GM12878 (cell line): ENCODE measurements at regions not wholly inside any gene's neighbourhood (a gene's known extent, or its start where the extent isn't known, plus 50 kb on each side); places are given as distances from the start of the nearest gene placed in this dataset.

Experiments
- ESRRA ChIP-seq: IDR thresholded peaks from 2 replicates; pipeline ENCODE4 v1.6.1; 2012; ENCODE audit warnings: mild to moderate bottlenecking, low read length, improper control_type of control experiment
- MAX ChIP-seq: IDR thresholded peaks from 2 replicates; pipeline ENCODE4 v1.6.1; 2012; ENCODE audit warnings: low read depth, low read length, improper control_type of control experiment
- MLLT1 ChIP-seq: fragments of 450-650 bp; IDR thresholded peaks from 2 replicates; pipeline ENCODE4 v1.6.1; 2016; ENCODE audit warnings: mild to moderate bottlenecking
- MYB ChIP-seq: fragments of 150-350 bp; IDR thresholded peaks from 2 replicates; pipeline ENCODE4 v1.6.1; 2014; ENCODE audit warnings: mild to moderate bottlenecking, low read depth, low read length, borderline replicate concordance
- PKNOX1 ChIP-seq: fragments of 450-650 bp; IDR thresholded peaks from 2 replicates; pipeline ENCODE4 v1.6.1; 2016; ENCODE audit warnings: mild to moderate bottlenecking
- POLR2AphosphoS5 ChIP-seq: IDR thresholded peaks from 2 replicates; pipeline ENCODE4 v1.6.1; 2011; ENCODE audit warnings: mild to moderate bottlenecking, low read length, inconsistent platforms
- SMAD1 ChIP-seq: fragments of 450-650 bp; IDR thresholded peaks from 2 replicates; pipeline ENCODE4 v1.6.1; 2018; ENCODE audit warnings: mild to moderate bottlenecking, low read depth; ENCODE audit not compliant: partially characterized antibody
- SRF ChIP-seq, 2 experiments: IDR thresholded peaks; 2 replicates each; pipeline ENCODE4 v1.6.1; 2011; ENCODE audit warnings: low read depth in 2 of 2, low read length in 2 of 2, mild to moderate bottlenecking in 1 of 2, moderate library complexity in 1 of 2
- TF ChIP-seq, protein P1 (sequence below): fragments of 450-650 bp; IDR thresholded peaks from 2 replicates; pipeline ENCODE4 v1.6.1; 2017; ENCODE audit warnings: mild to moderate bottlenecking
- TF ChIP-seq, protein P2 (sequence below): fragments of 450-650 bp; formaldehyde crosslinking; IDR thresholded peaks from 2 replicates; pipeline ENCODE4 v1.4.0; 2022; ENCODE audit warnings: mild to moderate bottlenecking, moderate library complexity

GRCh38 chr5:97501965-97502305 lies 318.9 kb upstream of the RIOK2 start (continued):
- TF ChIP-seq MLLT1 (no peak), PKNOX1 (no peak), SRF (IDR thresholded peaks at IDR 0.05; ENCODE audit: low read depth in 2 of 2, low read length in 2 of 2) (no peak), MYB (no peak), POLR2AphosphoS5 (no peak), ESRRA (no peak), SMAD1 (no peak), MAX (no peak)
- TF ChIP-seq, protein P1, sequence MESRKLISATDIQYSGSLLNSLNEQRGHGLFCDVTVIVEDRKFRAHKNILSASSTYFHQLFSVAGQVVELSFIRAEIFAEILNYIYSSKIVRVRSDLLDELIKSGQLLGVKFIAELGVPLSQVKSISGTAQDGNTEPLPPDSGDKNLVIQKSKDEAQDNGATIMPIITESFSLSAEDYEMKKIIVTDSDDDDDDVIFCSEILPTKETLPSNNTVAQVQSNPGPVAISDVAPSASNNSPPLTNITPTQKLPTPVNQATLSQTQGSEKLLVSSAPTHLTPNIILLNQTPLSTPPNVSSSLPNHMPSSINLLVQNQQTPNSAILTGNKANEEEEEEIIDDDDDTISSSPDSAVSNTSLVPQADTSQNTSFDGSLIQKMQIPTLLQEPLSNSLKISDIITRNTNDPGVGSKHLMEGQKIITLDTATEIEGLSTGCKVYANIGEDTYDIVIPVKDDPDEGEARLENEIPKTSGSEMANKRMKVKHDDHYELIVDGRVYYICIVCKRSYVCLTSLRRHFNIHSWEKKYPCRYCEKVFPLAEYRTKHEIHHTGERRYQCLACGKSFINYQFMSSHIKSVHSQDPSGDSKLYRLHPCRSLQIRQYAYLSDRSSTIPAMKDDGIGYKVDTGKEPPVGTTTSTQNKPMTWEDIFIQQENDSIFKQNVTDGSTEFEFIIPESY = no peak
- TF ChIP-seq, protein P2, sequence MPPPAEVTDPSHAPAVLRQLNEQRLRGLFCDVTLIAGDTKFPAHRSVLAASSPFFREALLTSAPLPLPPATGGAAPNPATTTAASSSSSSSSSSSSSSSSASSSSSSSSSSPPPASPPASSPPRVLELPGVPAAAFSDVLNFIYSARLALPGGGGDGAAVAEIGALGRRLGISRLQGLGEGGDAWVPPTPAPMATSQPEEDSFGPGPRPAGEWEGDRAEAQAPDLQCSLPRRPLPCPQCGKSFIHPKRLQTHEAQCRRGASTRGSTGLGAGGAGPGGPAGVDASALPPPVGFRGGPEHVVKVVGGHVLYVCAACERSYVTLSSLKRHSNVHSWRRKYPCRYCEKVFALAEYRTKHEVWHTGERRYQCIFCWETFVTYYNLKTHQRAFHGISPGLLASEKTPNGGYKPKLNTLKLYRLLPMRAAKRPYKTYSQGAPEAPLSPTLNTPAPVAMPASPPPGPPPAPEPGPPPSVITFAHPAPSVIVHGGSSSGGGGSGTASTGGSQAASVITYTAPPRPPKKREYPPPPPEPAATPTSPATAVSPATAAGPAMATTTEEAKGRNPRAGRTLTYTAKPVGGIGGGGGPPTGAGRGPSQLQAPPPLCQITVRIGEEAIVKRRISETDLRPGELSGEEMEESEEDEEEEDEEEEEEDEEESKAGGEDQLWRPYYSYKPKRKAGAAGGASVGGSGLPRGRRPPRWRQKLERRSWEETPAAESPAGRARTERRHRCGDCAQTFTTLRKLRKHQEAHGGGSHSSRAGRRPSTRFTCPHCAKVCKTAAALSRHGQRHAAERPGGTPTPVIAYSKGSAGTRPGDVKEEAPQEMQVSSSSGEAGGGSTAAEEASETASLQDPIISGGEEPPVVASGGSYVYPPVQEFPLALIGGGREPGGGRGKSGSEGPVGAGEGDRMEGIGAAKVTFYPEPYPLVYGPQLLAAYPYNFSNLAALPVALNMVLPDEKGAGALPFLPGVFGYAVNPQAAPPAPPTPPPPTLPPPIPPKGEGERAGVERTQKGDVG (CRISPR knock-in tag) = no peak
